ENCODE measurements at regions not wholly inside any gene's neighbourhood (a gene's known extent, or its start where the extent isn't known, plus 50 kb on each side); places are given as distances from the start of the nearest gene placed in this dataset.

- Histone ChIP-seq H3K4me1 (no peaks in the 10 kb centered on the region), H3K4me3 (no peak overlapping the region), H3K27me3 (no peaks in the 10 kb centered on the region), H4K20me1 (no peaks in the 10 kb centered on the region), H3K9ac (no peak overlapping the region), H3K9me3 (replicated peaks in 1 of 11) (peaks cover 0 to 8% (median 0%) of the 10 kb centered on the region in 11 experiments; a peak in 1 of 22 replicates), H3K36me3 (no peaks in the 10 kb centered on the region), H3K27ac (no peak overlapping the region), H3K4me2 (no peak overlapping the region)
- TF ChIP-seq Cebpa-rat (IDR thresholded peaks at IDR 0.05): no peak
Measured at GRCh38 chr9:21634951-21635350, 152.8 kb upstream of the IFNE start.

DNA sequence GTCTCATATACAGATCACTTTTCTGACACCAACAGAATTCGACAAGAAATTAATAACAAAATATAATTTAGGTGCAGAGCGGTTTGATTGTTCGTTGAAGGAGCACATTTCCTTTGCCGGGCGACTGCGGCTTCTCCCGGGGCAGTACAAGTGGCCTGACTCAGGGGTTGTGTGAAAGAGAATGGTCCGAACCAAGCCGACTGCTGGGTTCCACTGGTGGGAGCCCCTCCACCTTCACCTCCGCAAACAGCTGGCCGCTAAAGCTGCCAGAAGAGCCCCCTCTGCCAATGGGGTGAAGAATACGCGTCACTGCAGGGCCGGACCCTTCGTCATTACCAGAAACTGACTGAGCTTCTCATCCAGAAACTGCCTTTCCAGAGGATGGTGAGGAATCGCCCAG lies 156.0 kb upstream of the IFNE start:
- H3K4me1 ChIP-seq: no peaks in the 10 kb centered on the region
- no peak overlapping the region for H3K9ac ChIP-seq
- no peaks in the 10 kb centered on the region for H3K27me3 ChIP-seq
- H4K20me1 ChIP-seq: no peaks in the 10 kb centered on the region
- no peaks in the 10 kb centered on the region for H3K36me3 ChIP-seq
- peaks cover 0 to 9% (median 0%) of the 10 kb centered on the region in 11 experiments; a peak in 2 of 22 replicates for H3K9me3 ChIP-seq (replicated peaks in 1 of 11)
- H3K4me2 ChIP-seq: no peak overlapping the region
- no peak overlapping the region for H3K27ac ChIP-seq
- no peak for TF ChIP-seq Cebpa-rat (IDR thresholded peaks at IDR 0.05)
- no peak overlapping the region for H3K4me3 ChIP-seq

DNA sequence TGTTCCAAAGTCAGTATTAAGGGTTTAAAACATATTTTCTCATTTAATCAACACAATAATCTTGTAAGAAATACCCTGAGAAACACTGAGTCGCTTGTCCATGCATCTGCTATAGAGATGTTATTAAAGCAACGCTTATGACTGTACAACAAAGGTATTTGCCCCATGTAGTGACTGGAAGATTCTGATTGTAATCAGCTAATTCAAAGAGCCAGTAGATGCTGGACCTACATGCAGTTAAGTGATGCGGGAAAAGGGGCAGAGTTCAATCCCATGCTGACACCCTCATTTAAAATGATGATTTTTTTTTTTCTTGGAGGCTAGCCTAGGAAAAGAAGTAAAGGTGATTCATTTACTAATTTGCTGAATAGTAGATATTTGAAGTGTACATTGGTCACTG lies 149.3 kb upstream of the MTAP start:
- TF ChIP-seq Cebpa-rat (IDR thresholded peaks at IDR 0.05): no peak
- H4K20me1 ChIP-seq: no peaks in the 10 kb centered on the region
- H3K9me3 ChIP-seq (replicated peaks in 1 of 11): peaks cover 0 to 16% (median 4%) of the 10 kb centered on the region in 11 experiments; a peak in 8 of 22 replicates
- H3K36me3 ChIP-seq: no peaks in the 10 kb centered on the region
- H3K9ac ChIP-seq: no peak overlapping the region
- H3K27ac ChIP-seq: no peak overlapping the region
- H3K4me1 ChIP-seq: no peaks in the 10 kb centered on the region
- no peak overlapping the region for H3K4me2 ChIP-seq
- H3K27me3 ChIP-seq: no peaks in the 10 kb centered on the region
- H3K4me3 ChIP-seq: no peak overlapping the region

- no peaks in the 10 kb centered on the region for H3K36me3 ChIP-seq
- no peaks in the 10 kb centered on the region for H3K4me1 ChIP-seq
- no peak overlapping the region for H3K27ac ChIP-seq
- H3K27me3 ChIP-seq: no peaks in the 10 kb centered on the region
- no peak overlapping the region for H3K9ac ChIP-seq
- TF ChIP-seq Cebpa-rat (IDR thresholded peaks at IDR 0.05): no peak
- H3K4me2 ChIP-seq: no peak overlapping the region
- no peaks in the 10 kb centered on the region for H4K20me1 ChIP-seq
- no peak overlapping the region for H3K4me3 ChIP-seq
- H3K9me3 ChIP-seq (replicated peaks in 1 of 11): peaks cover 0 to 12% (median 3%) of the 10 kb centered on the region in 11 experiments; a peak in 6 of 22 replicates
Measured at GRCh38 chr9:21653589-21653988, 148.8 kb upstream of the MTAP start.

- Histone ChIP-seq H3K4me2 (no peak overlapping the region), H3K36me3 (no peaks in the 10 kb centered on the region)
Measured at GRCh38 chr9:21656776-21657674, 145.4 kb upstream of the MTAP start.

DNA sequence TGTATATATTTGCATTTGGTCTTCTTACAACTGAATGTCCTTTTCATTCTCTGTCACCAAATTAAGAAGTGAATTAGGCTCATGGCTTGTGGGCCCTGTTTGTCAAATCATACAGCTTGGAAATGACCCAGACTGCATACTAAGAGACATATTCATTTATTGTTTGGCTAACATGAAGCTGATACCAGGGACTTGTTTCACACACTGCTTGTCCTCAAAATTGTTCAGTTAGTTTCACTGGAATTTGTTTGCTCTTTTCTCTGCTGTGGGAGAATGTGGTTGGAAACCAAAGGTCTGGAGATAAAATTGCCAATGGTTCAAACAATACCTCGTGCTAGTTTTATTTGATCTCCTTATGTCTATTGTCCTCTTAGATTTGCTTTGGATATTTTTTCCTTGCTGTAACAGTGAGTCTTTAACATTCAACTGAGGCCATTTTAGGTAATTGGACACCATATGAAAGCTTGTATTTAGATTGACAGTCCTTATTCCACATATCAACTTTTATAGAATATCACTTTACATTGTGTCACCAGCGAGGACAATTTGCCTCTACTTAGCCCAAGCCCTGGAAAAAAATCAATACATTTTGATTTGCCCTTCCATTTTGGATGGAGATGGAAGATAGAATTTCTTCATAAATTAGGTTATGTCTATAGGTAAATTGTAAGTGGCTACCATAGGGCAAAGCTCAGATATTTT lies 144.3 kb upstream of the MTAP start:
- Histone ChIP-seq H3K4me1 (no peaks in the 10 kb centered on the region), H3K36me3 (no peaks in the 10 kb centered on the region), H3K4me2 (no peak overlapping the region), H3K4me3 (no peak overlapping the region), H3K27me3 (no peaks in the 10 kb centered on the region), H4K20me1 (no peaks in the 10 kb centered on the region), H3K9me3 (replicated peaks in 1 of 11) (peaks cover 0 to 3% (median 0%) of the 10 kb centered on the region in 11 experiments; a peak in 1 of 22 replicates), H3K9ac (no peak overlapping the region), H3K27ac (no peak overlapping the region)
- TF ChIP-seq Cebpa-rat (IDR thresholded peaks at IDR 0.05): no peak

More at GRCh38 chr9:21656776-21657674, 145.4 kb upstream of the MTAP start:
- no peak overlapping the region for H3K4me3 ChIP-seq
- no peak overlapping the region for H3K9ac ChIP-seq
- H3K27me3 ChIP-seq: no peaks in the 10 kb centered on the region
- peaks cover 0 to 3% (median 0%) of the 10 kb centered on the region in 11 experiments; a peak in 1 of 22 replicates for H3K9me3 ChIP-seq (replicated peaks in 1 of 11)
- no peaks in the 10 kb centered on the region for H3K4me1 ChIP-seq
- H3K27ac ChIP-seq: no peak overlapping the region
- TF ChIP-seq Cebpa-rat (IDR thresholded peaks at IDR 0.05): no peak
- no peaks in the 10 kb centered on the region for H4K20me1 ChIP-seq

- H3K27me3 ChIP-seq: no peaks in the 10 kb centered on the region
- no peak overlapping the region for H3K4me3 ChIP-seq
- peaks cover 0 to 3% (median 0%) of the 10 kb centered on the region in 11 experiments; a peak in 1 of 22 replicates for H3K9me3 ChIP-seq (replicated peaks in 1 of 11)
- no peak overlapping the region for H3K27ac ChIP-seq
- H3K4me1 ChIP-seq: no peaks in the 10 kb centered on the region
- no peak overlapping the region for H3K9ac ChIP-seq
- no peak overlapping the region for H3K4me2 ChIP-seq
- H3K36me3 ChIP-seq: no peaks in the 10 kb centered on the region
- no peaks in the 10 kb centered on the region for H4K20me1 ChIP-seq
- no peak for TF ChIP-seq Cebpa-rat (IDR thresholded peaks at IDR 0.05)
Measured at GRCh38 chr9:21660976-21661375, 141.5 kb upstream of the MTAP start.

DNA sequence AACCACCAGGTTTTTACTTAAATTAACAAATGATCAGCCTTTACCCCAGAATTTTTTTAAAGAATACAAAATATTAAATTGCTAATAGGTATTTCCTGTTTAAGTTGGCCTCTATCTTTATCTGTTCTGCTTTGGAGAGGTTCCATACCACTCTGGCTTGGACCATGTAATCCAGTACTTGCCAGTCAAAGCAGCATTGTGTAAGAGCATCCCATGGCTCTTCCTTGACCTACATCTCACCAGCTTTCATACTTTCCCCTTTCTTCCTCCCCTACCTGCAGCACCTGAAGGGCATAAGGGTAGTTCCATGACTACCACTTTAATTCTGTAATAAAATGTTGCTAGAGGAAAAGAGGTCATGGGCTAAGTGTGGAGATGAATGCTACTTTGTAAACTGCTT lies 140.8 kb upstream of the MTAP start:
- H3K9ac ChIP-seq: no peak overlapping the region
- no peak overlapping the region for H3K27ac ChIP-seq
- TF ChIP-seq Cebpa-rat (IDR thresholded peaks at IDR 0.05): no peak
- H4K20me1 ChIP-seq: no peaks in the 10 kb centered on the region
- H3K9me3 ChIP-seq (replicated peaks in 1 of 11): peaks cover 0 to 3% (median 0%) of the 10 kb centered on the region in 11 experiments; a peak in 1 of 22 replicates
- no peaks in the 10 kb centered on the region for H3K27me3 ChIP-seq
- H3K4me3 ChIP-seq: no peak overlapping the region
- H3K36me3 ChIP-seq: no peaks in the 10 kb centered on the region
- no peaks in the 10 kb centered on the region for H3K4me1 ChIP-seq
- H3K4me2 ChIP-seq: no peak overlapping the region

GRCh38 chr9:21668516-21668915 lies 133.9 kb upstream of the MTAP start:
- H3K9ac ChIP-seq: no peak overlapping the region
- no peak overlapping the region for H3K27ac ChIP-seq

More at GRCh38 chr9:21668516-21668915, 133.9 kb upstream of the MTAP start:
- no peaks in the 10 kb centered on the region for H3K36me3 ChIP-seq
- no peak overlapping the region for H3K4me2 ChIP-seq
- H3K9me3 ChIP-seq (replicated peaks in 1 of 11): no peaks in the 10 kb centered on the region
- H3K4me3 ChIP-seq: no peak overlapping the region
- H4K20me1 ChIP-seq: no peaks in the 10 kb centered on the region
- no peaks in the 10 kb centered on the region for H3K4me1 ChIP-seq
- TF ChIP-seq Cebpa-rat (IDR thresholded peaks at IDR 0.05): no peak
- no peaks in the 10 kb centered on the region for H3K27me3 ChIP-seq
